OCI-LY3 (cell line): ENCODE measurements at regions not wholly inside any gene's neighbourhood (a gene's known extent, or its start where the extent isn't known, plus 50 kb on each side); places are given as distances from the start of the nearest gene placed in this dataset.

Experiments used
- CTCF ChIP-seq: fragments of 200-600, 300-600 bp; sonication (generic); IDR thresholded peaks from 2 replicates; pipeline ENCODE4 v1.5.1; 2014; ENCODE audit warnings: antibody characterized with exemption, low read length, low read depth
- EZH2phosphoT487 ChIP-seq: fragments of 200-600 bp; shearing (Covaris generic); IDR thresholded peaks from 2 replicates; pipeline ENCODE4 v1.6.1; 2018; ENCODE audit warnings: antibody characterized with exemption, mixed run types, low read depth

GRCh38 chr6:112745765-112746164 is 398.6 kb downstream of the RFPL4B start:
- TF ChIP-seq CTCF (no peak), EZH2phosphoT487 (no peak)
